GM21423 (cell line): ENCODE measurements at regions not wholly inside any gene's neighbourhood (a gene's known extent, or its start where the extent isn't known, plus 50 kb on each side); places are given as distances from the start of the nearest gene placed in this dataset.

ENCODE experiments used
- ATAC-seq: cut with Tn5 transposase; IDR thresholded peaks from one replicate; pipeline ENCODE4 v1.9.1; 2021; ENCODE audit warnings: mild to moderate bottlenecking, moderate library complexity; ENCODE audit not compliant: unreplicated experiment

GRCh38 chr9:28781481-28781880, 1208.2 kb upstream of the C9orf72 start:
- ATAC-seq, result no peak

- no peak for ATAC-seq
These were observed 1209.3 kb upstream of the C9orf72 start for GRCh38 chr9:28782630-28783029.

GRCh38 chr9:28792716-28793115, 1219.4 kb upstream of the C9orf72 start:
- ATAC-seq, result no peak

- ATAC-seq, result no peak
These were observed 1226.6 kb upstream of the C9orf72 start for GRCh38 chr9:28799876-28800275.

- no peak for ATAC-seq
These were observed 1228.0 kb upstream of the C9orf72 start for GRCh38 chr9:28801144-28801799.

- ATAC-seq, result no peak
These were observed 1231.9 kb upstream of the C9orf72 start for GRCh38 chr9:28805197-28805596.

- no peak for ATAC-seq
These were observed 1234.8 kb upstream of the C9orf72 start for GRCh38 chr9:28808042-28808441.

GRCh38 chr9:28810388-28811075, 1237.3 kb upstream of the C9orf72 start:
- ATAC-seq, result no peak

- no peak for ATAC-seq
These were observed 1247.5 kb upstream of the C9orf72 start for GRCh38 chr9:28820741-28821140.

GRCh38 chr9:28821240-28821639, 1248.0 kb upstream of the C9orf72 start:
- no peak for ATAC-seq

- no peak for ATAC-seq
These were observed 1251.2 kb upstream of the C9orf72 start for GRCh38 chr9:28824432-28824963.

GRCh38 chr9:28832168-28832770, 1259.0 kb upstream of the C9orf72 start:
- ATAC-seq, result no peak

- ATAC-seq, result no peak
These were observed 1260.9 kb upstream of the C9orf72 start for GRCh38 chr9:28834156-28834555.

- ATAC-seq, result no peak
These were observed 1266.6 kb upstream of the C9orf72 start for GRCh38 chr9:28839778-28840430.

- ATAC-seq, result no peak
These were observed 1268.5 kb upstream of the C9orf72 start for GRCh38 chr9:28841775-28842174.

- ATAC-seq, result no peak
These were observed 1274.0 kb upstream of the C9orf72 start for GRCh38 chr9:28847331-28847730.

- no peak for ATAC-seq
These were observed 1275.4 kb upstream of the C9orf72 start for GRCh38 chr9:28848671-28849070.

- no peak for ATAC-seq
These were observed 1280.2 kb upstream of the C9orf72 start for GRCh38 chr9:28853477-28853876.

- ATAC-seq, result no peak
These were observed 1293.7 kb upstream of the C9orf72 start for GRCh38 chr9:28866951-28867350.

- no peak for ATAC-seq
These were observed 1295.1 kb upstream of the C9orf72 start for GRCh38 chr9:28868228-28868990.

GRCh38 chr9:28882529-28882928, 1309.2 kb upstream of the C9orf72 start:
- ATAC-seq, result no peak
